Loucy (cell line): ENCODE measurements at regions not wholly inside any gene's neighbourhood (a gene's known extent, or its start where the extent isn't known, plus 50 kb on each side); places are given as distances from the start of the nearest gene placed in this dataset.

Experiments
- EZH2phosphoT487 ChIP-seq: fragments of 200-600 bp; IDR thresholded peaks from 2 replicates; pipeline ENCODE4 v1.6.1; 2018; ENCODE audit warnings: antibody characterized with exemption, mild to moderate bottlenecking, moderate library complexity, borderline replicate concordance
- TF ChIP-seq, protein P1 (sequence below): fragments of 200-600 bp; sonication (generic); conservative IDR thresholded peaks from 2 replicates; pipeline ENCODE4 v1.5.1; 2014; ENCODE audit warnings: mild to moderate bottlenecking, antibody characterized with exemption, low read length

DNA sequence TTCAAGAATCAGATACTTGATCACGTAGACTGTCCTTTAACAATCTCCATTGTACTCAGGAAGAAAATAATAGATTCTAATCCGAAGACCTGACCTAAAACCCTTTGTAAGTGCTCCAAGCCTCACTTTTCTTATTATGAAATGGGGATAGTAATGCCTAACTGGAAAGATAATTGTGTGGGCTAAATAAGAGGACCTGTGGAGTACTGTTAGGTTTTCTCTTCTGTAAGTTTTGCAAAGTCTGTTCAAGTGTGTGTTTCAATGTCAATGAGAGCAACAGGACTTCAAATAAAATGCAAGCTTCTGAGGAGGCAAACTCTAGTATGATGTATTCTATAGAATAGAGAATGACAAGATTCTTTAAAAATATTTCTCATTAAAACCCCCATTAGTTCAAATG lies 348.6 kb downstream of the USP25 start:
- TF ChIP-seq, protein P1, sequence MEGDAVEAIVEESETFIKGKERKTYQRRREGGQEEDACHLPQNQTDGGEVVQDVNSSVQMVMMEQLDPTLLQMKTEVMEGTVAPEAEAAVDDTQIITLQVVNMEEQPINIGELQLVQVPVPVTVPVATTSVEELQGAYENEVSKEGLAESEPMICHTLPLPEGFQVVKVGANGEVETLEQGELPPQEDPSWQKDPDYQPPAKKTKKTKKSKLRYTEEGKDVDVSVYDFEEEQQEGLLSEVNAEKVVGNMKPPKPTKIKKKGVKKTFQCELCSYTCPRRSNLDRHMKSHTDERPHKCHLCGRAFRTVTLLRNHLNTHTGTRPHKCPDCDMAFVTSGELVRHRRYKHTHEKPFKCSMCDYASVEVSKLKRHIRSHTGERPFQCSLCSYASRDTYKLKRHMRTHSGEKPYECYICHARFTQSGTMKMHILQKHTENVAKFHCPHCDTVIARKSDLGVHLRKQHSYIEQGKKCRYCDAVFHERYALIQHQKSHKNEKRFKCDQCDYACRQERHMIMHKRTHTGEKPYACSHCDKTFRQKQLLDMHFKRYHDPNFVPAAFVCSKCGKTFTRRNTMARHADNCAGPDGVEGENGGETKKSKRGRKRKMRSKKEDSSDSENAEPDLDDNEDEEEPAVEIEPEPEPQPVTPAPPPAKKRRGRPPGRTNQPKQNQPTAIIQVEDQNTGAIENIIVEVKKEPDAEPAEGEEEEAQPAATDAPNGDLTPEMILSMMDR = no peak
- TF ChIP-seq EZH2phosphoT487 = no peak
